CD4-positive, CD25-positive, alpha-beta regulatory T cell (primary cell): ENCODE measurements at regions not wholly inside any gene's neighbourhood (a gene's known extent, or its start where the extent isn't known, plus 50 kb on each side); places are given as distances from the start of the nearest gene placed in this dataset.

Source experiments
- ATAC-seq, 2 donors: fragments of 150-1000 bp; cut with Tn5 transposase; one replicate each; pipeline ENCODE4 v1.10.0; 2021; ENCODE audit warnings: low read depth in 2 of 2, moderate number of reproducible peaks in 2 of 2, moderate library complexity in 1 of 2
- DNase-seq, 3 donors: peaks; one replicate each; pipeline versions ENCODE4 v3.0.0 to v3.0.0-alpha.2; 2012 to 2022; ENCODE audit warnings: mixed read lengths in 1 of 3
- H3K27ac ChIP-seq: one replicate; pipeline ENCODE4 v1.7.0; 2013; ENCODE audit warnings: mild to moderate bottlenecking, low read length; ENCODE audit not compliant: insufficient read depth, poor library complexity, severe bottlenecking
- H3K27me3 ChIP-seq: one replicate; pipeline ENCODE4 v1.7.0; 2013; ENCODE audit warnings: low read length; ENCODE audit not compliant: control insufficient read depth, insufficient read depth
- H3K36me3 ChIP-seq: one replicate; pipeline ENCODE4 v1.7.0; 2013; ENCODE audit warnings: mild to moderate bottlenecking, low read length, moderate library complexity; ENCODE audit not compliant: control insufficient read depth, insufficient read depth
- H3K4me1 ChIP-seq: 2 replicates; pipeline ENCODE4 v1.7.0; 2013; ENCODE audit warnings: mild to moderate bottlenecking, low read length; ENCODE audit not compliant: insufficient read depth, control insufficient read depth, poor library complexity, severe bottlenecking
- H3K4me3 ChIP-seq: one replicate; pipeline ENCODE4 v1.7.0; 2013; ENCODE audit warnings: low read depth, mild to moderate bottlenecking, low read length, moderate library complexity
- H3K9me3 ChIP-seq, 2 experiments: 1 replicate in 1 of 2; 2 replicates in 1 of 2; pipeline ENCODE4 v1.7.0; 2013; ENCODE audit warnings: low read length in 2 of 2, mild to moderate bottlenecking in 1 of 2, moderate library complexity in 1 of 2; ENCODE audit not compliant: control insufficient read depth in 2 of 2
- H3K27ac Mint-ChIP-seq, 3 donors: one replicate each; pipeline ENCODE4 v1.8.0; 2020 to 2022; ENCODE audit warnings: mild to moderate bottlenecking in 3 of 3, mixed read lengths in 3 of 3, moderate library complexity in 2 of 3
- H3K27me3 Mint-ChIP-seq: one replicate; pipeline ENCODE4 v1.8.0; 2022; ENCODE audit warnings: mild to moderate bottlenecking, mixed read lengths
- H3K36me3 Mint-ChIP-seq: one replicate; pipeline ENCODE4 v1.8.0; 2020; ENCODE audit warnings: mixed read lengths
- H3K4me1 Mint-ChIP-seq, 4 donors: one replicate each; pipeline ENCODE4 v1.8.0; 2020 to 2022; ENCODE audit warnings: mixed read lengths in 4 of 4, mild to moderate bottlenecking in 1 of 4
- H3K4me3 Mint-ChIP-seq, 4 donors: one replicate each; pipeline ENCODE4 v1.8.0; 2020 to 2022; ENCODE audit warnings: mild to moderate bottlenecking in 4 of 4, mixed read lengths in 4 of 4, moderate library complexity in 3 of 4
- H3K9me3 Mint-ChIP-seq, 7 donors: one replicate each; pipeline ENCODE4 v1.8.0; 2020 to 2022; ENCODE audit warnings: mixed read lengths in 7 of 7, mild to moderate bottlenecking in 3 of 7, moderate library complexity in 2 of 7

- Mint-ChIP-seq H3K4me3 (no peak overlapping the region), H3K27me3 (peaks cover 2% of the 10 kb centered on the region), H3K4me1 (no peaks in the 10 kb centered on the region), H3K9me3 (peaks cover 0 to 5% (median 0%) of the 10 kb centered on the region in 7 donors), H3K36me3 (no peaks in the 10 kb centered on the region), H3K27ac (no peak overlapping the region)
- Histone ChIP-seq H3K27me3 (no peaks in the 10 kb centered on the region), H3K4me3 (no peak overlapping the region), H3K4me1 (no peaks in the 10 kb centered on the region), H3K27ac (no peak overlapping the region), H3K9me3 (no peaks in the 10 kb centered on the region), H3K36me3 (no peaks in the 10 kb centered on the region)
- no peak for DNase-seq
- ATAC-seq, result no peak
These were observed 159.5 kb downstream of the BRMS1L start for GRCh38 chr14:35985474-35986218.

GRCh38 chr14:35979531-35979930 lies 153.4 kb downstream of the BRMS1L start:
- H3K4me3 Mint-ChIP-seq, result no peak overlapping the region
- H3K27ac ChIP-seq, result no peak overlapping the region
- H3K9me3 ChIP-seq, result no peaks in the 10 kb centered on the region
- no peaks in the 10 kb centered on the region for H3K4me1 ChIP-seq
- H3K36me3 Mint-ChIP-seq, result no peaks in the 10 kb centered on the region
- no peak for ATAC-seq
- H3K36me3 ChIP-seq, result no peaks in the 10 kb centered on the region
- H3K4me1 Mint-ChIP-seq, result no peaks in the 10 kb centered on the region
- H3K9me3 Mint-ChIP-seq, result peaks cover 0 to 10% (median 3%) of the 10 kb centered on the region in 7 donors
- no peak overlapping the region for H3K4me3 ChIP-seq
- no peaks in the 10 kb centered on the region for H3K27me3 Mint-ChIP-seq
- no peak for DNase-seq
- no peaks in the 10 kb centered on the region for H3K27me3 ChIP-seq
- no peak overlapping the region for H3K27ac Mint-ChIP-seq

- Histone ChIP-seq H3K27me3 (no peaks in the 10 kb centered on the region), H3K9me3 (no peaks in the 10 kb centered on the region), H3K4me3 (no peak overlapping the region), H3K4me1 (no peaks in the 10 kb centered on the region), H3K27ac (no peak overlapping the region), H3K36me3 (no peaks in the 10 kb centered on the region)
- Mint-ChIP-seq H3K36me3 (no peaks in the 10 kb centered on the region), H3K27me3 (no peaks in the 10 kb centered on the region), H3K4me3 (no peak overlapping the region), H3K27ac (no peak overlapping the region), H3K9me3 (peaks cover 0 to 10% (median 3%) of the 10 kb centered on the region in 7 donors), H3K4me1 (no peaks in the 10 kb centered on the region)
- no peak for ATAC-seq
- DNase-seq, result no peak
These were observed 152.4 kb downstream of the BRMS1L start for GRCh38 chr14:35978561-35978960.

DNA sequence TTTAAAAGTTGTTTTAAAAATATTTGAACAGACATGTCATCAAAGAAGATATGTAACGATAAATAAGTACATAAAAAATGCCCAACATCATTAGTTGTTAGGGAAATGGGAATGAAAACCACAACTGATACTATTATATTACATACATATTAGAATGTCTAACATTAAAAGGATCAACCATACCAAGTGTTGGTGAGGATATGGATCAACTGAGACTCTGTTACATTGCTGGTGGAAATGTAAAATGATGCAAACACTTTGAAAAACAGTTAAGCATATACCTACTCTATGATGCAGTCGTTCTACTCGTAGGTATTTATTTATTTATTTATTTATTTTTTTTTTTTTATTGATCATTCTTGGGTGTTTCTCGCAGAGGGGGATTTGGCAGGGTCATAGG lies 149.7 kb downstream of the BRMS1L start:
- Mint-ChIP-seq H3K27me3 (peaks cover 12% of the 10 kb centered on the region), H3K9me3 (peaks cover 0 to 10% (median 1%) of the 10 kb centered on the region in 7 donors), H3K4me3 (no peak overlapping the region), H3K27ac (no peak overlapping the region), H3K36me3 (no peaks in the 10 kb centered on the region), H3K4me1 (no peaks in the 10 kb centered on the region)
- no peaks in the 10 kb centered on the region for H3K4me1 ChIP-seq
- H3K36me3 ChIP-seq, result no peaks in the 10 kb centered on the region
- H3K27ac ChIP-seq, result no peak overlapping the region
- DNase-seq, result no peak
- H3K9me3 ChIP-seq, result no peaks in the 10 kb centered on the region
- H3K4me3 ChIP-seq, result no peak overlapping the region
- no peak for ATAC-seq
- H3K27me3 ChIP-seq, result peaks cover 1% of the 10 kb centered on the region

- no peaks in the 10 kb centered on the region for H3K9me3 ChIP-seq
- H3K27ac Mint-ChIP-seq, result no peak overlapping the region
- H3K36me3 Mint-ChIP-seq, result no peaks in the 10 kb centered on the region
- H3K4me3 ChIP-seq, result no peak overlapping the region
- peaks cover 1% of the 10 kb centered on the region for H3K27me3 ChIP-seq
- DNase-seq (no peak), ATAC-seq (no peak)
- H3K4me1 Mint-ChIP-seq, result no peaks in the 10 kb centered on the region
- no peak overlapping the region for H3K4me3 Mint-ChIP-seq
- H3K27me3 Mint-ChIP-seq, result peaks cover 20% of the 10 kb centered on the region
- H3K4me1 ChIP-seq, result no peaks in the 10 kb centered on the region
- H3K27ac ChIP-seq, result no peak overlapping the region
- no peaks in the 10 kb centered on the region for H3K36me3 ChIP-seq
- peaks cover 0 to 8% (median 0%) of the 10 kb centered on the region in 7 donors for H3K9me3 Mint-ChIP-seq
These were observed 147.6 kb downstream of the BRMS1L start for GRCh38 chr14:35973770-35974169.

DNA sequence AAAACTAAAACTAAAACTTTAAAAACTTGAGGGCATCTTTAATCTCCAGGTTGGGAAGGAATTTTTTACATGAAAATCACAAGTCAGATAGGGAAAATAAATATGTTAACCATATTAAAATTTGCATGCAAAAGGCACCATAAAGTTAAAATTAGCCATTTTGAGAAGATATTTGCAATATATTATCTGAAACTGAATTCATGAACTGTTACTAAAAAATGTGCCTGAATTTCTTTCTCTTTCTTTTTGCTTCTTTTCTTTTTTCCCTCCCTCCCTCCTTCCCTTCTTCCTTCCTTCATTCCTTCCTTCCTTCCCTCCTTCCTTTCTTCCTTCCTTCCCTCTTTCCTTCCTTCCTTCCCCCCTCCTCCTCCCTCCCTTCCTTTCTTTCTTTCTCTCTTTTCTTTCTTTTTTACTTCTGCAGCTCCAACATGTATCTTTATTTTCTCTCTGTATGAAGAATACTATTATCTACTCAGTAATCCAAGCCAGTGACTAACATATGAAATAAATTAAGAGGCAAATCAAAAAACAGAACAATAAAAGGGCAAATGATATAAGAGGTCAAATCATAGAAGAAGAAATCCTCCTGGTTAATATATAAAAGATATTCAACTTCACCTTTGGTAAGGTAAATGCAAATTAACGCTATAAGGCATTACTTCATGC lies 146.0 kb downstream of the BRMS1L start:
- H3K27me3 ChIP-seq, result peaks cover 1% of the 10 kb centered on the region
- Mint-ChIP-seq H3K27me3 (peaks cover 20% of the 10 kb centered on the region), H3K36me3 (no peaks in the 10 kb centered on the region), H3K4me3 (no peak overlapping the region), H3K4me1 (no peaks in the 10 kb centered on the region), H3K9me3 (peaks cover 0 to 8% (median 0%) of the 10 kb centered on the region in 7 donors), H3K27ac (no peak overlapping the region)
- no peaks in the 10 kb centered on the region for H3K36me3 ChIP-seq
- H3K4me3 ChIP-seq, result no peak overlapping the region
- H3K27ac ChIP-seq, result no peak overlapping the region
- no peak for ATAC-seq
- DNase-seq, result no peak
- H3K9me3 ChIP-seq, result no peaks in the 10 kb centered on the region
- no peaks in the 10 kb centered on the region for H3K4me1 ChIP-seq

DNA sequence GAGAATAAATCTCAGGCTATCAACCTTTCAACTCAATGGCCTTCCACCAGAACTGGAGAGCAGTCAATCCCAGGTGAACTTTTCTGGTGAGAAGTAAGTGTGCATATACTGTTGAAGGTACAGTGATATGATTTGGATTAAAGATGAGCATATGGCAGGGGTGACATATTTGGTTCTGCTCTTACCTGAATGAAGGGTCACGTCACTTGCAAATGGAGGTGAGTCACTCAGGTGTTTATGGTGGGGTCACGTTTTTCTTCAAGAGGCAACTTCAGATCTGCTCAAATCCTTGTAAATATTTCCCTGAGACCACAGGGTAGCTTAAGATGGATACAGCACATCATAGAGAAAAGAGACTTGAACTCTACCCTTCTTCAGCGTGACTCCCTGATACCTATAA lies 143.2 kb downstream of the BRMS1L start:
- no peak for DNase-seq
- H3K4me1 Mint-ChIP-seq, result no peaks in the 10 kb centered on the region
- H3K27me3 Mint-ChIP-seq, result peaks cover 24% of the 10 kb centered on the region

DNA sequence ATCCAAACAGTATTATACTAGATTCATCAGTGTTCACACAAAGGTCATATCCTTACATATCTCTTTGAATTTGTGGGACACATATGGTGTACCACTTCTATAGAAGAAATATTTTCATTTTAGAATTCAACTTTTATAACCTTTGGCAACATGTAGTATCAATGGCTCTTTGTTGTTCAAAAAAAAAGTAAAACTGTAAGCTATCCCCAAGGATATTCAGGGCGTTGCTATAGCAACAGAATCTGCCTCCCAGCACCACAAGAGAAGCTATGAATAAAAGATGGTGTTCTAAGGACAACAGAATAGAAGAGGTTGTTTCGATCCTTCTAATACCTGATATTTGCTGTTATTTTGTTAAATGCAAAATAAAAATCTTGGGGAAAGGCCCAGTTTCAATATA lies 139.3 kb downstream of the BRMS1L start:
- no peak overlapping the region for H3K27ac ChIP-seq
- no peaks in the 10 kb centered on the region for H3K36me3 Mint-ChIP-seq
- DNase-seq (no peak), ATAC-seq (no peak)
- no peaks in the 10 kb centered on the region for H3K9me3 Mint-ChIP-seq
- H3K4me1 Mint-ChIP-seq, result peaks cover 0 to 2% (median 0%) of the 10 kb centered on the region in 4 donors
- H3K4me3 Mint-ChIP-seq, result no peak overlapping the region
- peaks cover 7% of the 10 kb centered on the region for H3K27me3 Mint-ChIP-seq
- no peaks in the 10 kb centered on the region for H3K36me3 ChIP-seq
- no peak overlapping the region for H3K27ac Mint-ChIP-seq
- H3K27me3 ChIP-seq, result no peaks in the 10 kb centered on the region
- no peaks in the 10 kb centered on the region for H3K4me1 ChIP-seq
- H3K4me3 ChIP-seq, result no peak overlapping the region
- no peaks in the 10 kb centered on the region for H3K9me3 ChIP-seq

More for the DNA sequence above, 143.2 kb downstream of the BRMS1L start:
- no peak overlapping the region for H3K4me3 ChIP-seq
- Mint-ChIP-seq H3K27ac (no peak overlapping the region), H3K9me3 (peaks cover 0 to 1% (median 0%) of the 10 kb centered on the region in 7 donors), H3K36me3 (no peaks in the 10 kb centered on the region), H3K4me3 (no peak overlapping the region)
- peaks cover 1% of the 10 kb centered on the region for H3K27me3 ChIP-seq
- H3K36me3 ChIP-seq, result no peaks in the 10 kb centered on the region
- no peak overlapping the region for H3K27ac ChIP-seq
- ATAC-seq, result no peak
- no peaks in the 10 kb centered on the region for H3K4me1 ChIP-seq
- no peaks in the 10 kb centered on the region for H3K9me3 ChIP-seq
